ENCODE measurements at regions not wholly inside any gene's neighbourhood (a gene's known extent, or its start where the extent isn't known, plus 50 kb on each side); places are given as distances from the start of the nearest gene placed in this dataset.

DNA sequence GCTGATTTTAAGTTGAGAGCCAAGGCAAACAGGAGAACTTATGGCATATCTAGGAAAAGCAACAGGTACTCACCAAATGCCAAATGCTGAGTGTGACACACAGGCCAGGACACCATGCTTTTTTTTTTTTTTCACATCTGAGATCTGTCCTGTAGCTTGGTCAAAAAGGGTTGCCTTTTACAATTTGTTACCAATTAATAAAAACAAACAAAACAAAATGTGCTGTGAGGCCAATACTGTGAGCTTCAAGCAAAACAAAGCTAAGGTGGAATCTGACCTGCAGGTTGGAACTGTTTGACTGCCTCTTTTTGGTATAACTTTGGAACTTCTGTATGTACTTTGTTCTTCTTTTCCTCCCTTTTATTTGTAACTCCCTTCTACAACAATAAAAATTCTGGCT lies 548.5 kb upstream of the IGFBP7 start:
- H3K36me3 ChIP-seq = no peaks in the 10 kb centered on the region
- H3K27me3 ChIP-seq = no peaks in the 10 kb centered on the region
- no peaks in the 10 kb centered on the region for H3K9me3 ChIP-seq
- DNase-seq (ENCODE audit: low spot score in 2 of 2) = no peak
- no peaks in the 10 kb centered on the region for H3K4me1 ChIP-seq
- TF ChIP-seq EP300 (IDR thresholded peaks at IDR 0.05) = no peak
- H3K4me3 ChIP-seq = no peak overlapping the region
- H3K27ac ChIP-seq = no peak overlapping the region

GRCh38 chr4:57658188-57658587 lies 548.0 kb upstream of the IGFBP7 start:
- WGBS = 63% methylated on average over 3 of the region's 3 CpGs
- TF ChIP-seq CTCF (IDR thresholded peaks at IDR 0.05) (no peak), POLR2A (IDR thresholded peaks at IDR 0.05) (no peak), EP300 (IDR thresholded peaks at IDR 0.05) (no peak), POLR2AphosphoS5 (IDR thresholded peaks at IDR 0.05) (no peak)
- Histone ChIP-seq H3K27ac (no peak overlapping the region), H3K9me3 (no peaks in the 10 kb centered on the region), H3K36me3 (no peaks in the 10 kb centered on the region), H3K4me1 (no peaks in the 10 kb centered on the region), H3K27me3 (no peaks in the 10 kb centered on the region), H3K4me3 (no peak overlapping the region)
- DNase-seq (ENCODE audit: low spot score in 2 of 2) = no peak

DNA sequence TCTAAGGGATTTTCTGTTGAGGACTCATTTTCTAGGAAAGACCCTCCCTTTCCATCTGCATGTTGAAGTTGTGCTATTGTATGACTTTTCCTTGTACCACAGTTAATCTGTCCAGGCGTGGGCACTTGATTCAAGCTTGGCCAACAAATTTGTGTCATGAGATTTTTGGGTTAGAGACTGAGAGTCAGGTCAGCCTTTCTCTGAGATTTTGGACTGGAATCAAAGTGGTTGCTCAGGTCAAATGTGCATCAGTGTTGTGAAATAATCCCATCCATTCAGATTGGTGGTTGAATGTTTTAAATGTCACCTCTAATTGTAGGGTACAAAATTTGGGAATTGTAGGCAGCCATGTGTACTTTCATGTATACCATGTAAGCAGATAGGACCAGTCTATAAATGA lies 545.2 kb upstream of the IGFBP7 start:
- DNase-seq (ENCODE audit: low spot score in 2 of 2) = no peak
- no peak overlapping the region for H3K27ac ChIP-seq
- no peaks in the 10 kb centered on the region for H3K4me1 ChIP-seq
- 85% methylated on average over 1 of the region's 1 CpG for WGBS
- no peaks in the 10 kb centered on the region for H3K27me3 ChIP-seq
- no peak overlapping the region for H3K4me3 ChIP-seq
- H3K36me3 ChIP-seq = no peaks in the 10 kb centered on the region
- no peaks in the 10 kb centered on the region for H3K9me3 ChIP-seq
- no peak for TF ChIP-seq POLR2AphosphoS5 (IDR thresholded peaks at IDR 0.05)
- no peak for TF ChIP-seq POLR2A (IDR thresholded peaks at IDR 0.05)
- TF ChIP-seq EP300 (IDR thresholded peaks at IDR 0.05) = no peak
- TF ChIP-seq CTCF (IDR thresholded peaks at IDR 0.05) = no peak

GRCh38 chr4:57652779-57653178 lies 542.6 kb upstream of the IGFBP7 start:
- no peaks in the 10 kb centered on the region for H3K9me3 ChIP-seq
- 77% methylated on average over 2 of the region's 2 CpGs for WGBS
- H3K4me3 ChIP-seq = no peak overlapping the region
- no peak overlapping the region for H3K27ac ChIP-seq
- H3K36me3 ChIP-seq = no peaks in the 10 kb centered on the region
- H3K4me1 ChIP-seq = no peaks in the 10 kb centered on the region
- DNase-seq (ENCODE audit: low spot score in 2 of 2) = no peak
- no peaks in the 10 kb centered on the region for H3K27me3 ChIP-seq
- TF ChIP-seq POLR2AphosphoS5 (IDR thresholded peaks at IDR 0.05) (no peak), EP300 (IDR thresholded peaks at IDR 0.05) (no peak), CTCF (IDR thresholded peaks at IDR 0.05) (no peak), POLR2A (IDR thresholded peaks at IDR 0.05) (no peak)

GRCh38 chr4:57640391-57641100 lies 530.4 kb upstream of the IGFBP7 start:
- no peaks in the 10 kb centered on the region for H3K4me1 ChIP-seq
- H3K27ac ChIP-seq = no peak overlapping the region
- 83% methylated on average over 8 of the region's 8 CpGs for WGBS
- DNase-seq (ENCODE audit: low spot score in 2 of 2) = no peak
- H3K9me3 ChIP-seq = no peaks in the 10 kb centered on the region
- H3K27me3 ChIP-seq = no peaks in the 10 kb centered on the region
- no peaks in the 10 kb centered on the region for H3K36me3 ChIP-seq
- TF ChIP-seq POLR2AphosphoS5 (IDR thresholded peaks at IDR 0.05) (no peak), EP300 (IDR thresholded peaks at IDR 0.05) (no peak), POLR2A (IDR thresholded peaks at IDR 0.05) (no peak), CTCF (IDR thresholded peaks at IDR 0.05) (no peak)
- no peak overlapping the region for H3K4me3 ChIP-seq

Data from suprapubic skin (tissue), 4 donors.